Activated naive CD4-positive, alpha-beta T cell treated with anti-CD3 and anti-CD28 coated beads, Interleukin-2, amount 50 U/mL, for 24 hours (primary cell): ENCODE measurements at regions not wholly inside any gene's neighbourhood (a gene's known extent, or its start where the extent isn't known, plus 50 kb on each side); places are given as distances from the start of the nearest gene placed in this dataset.

Source experiments
- H3K27ac Mint-ChIP-seq: one replicate; pipeline ENCODE4 v1.8.0; 2021; ENCODE audit warnings: mild to moderate bottlenecking, mixed read lengths
- H3K27me3 Mint-ChIP-seq: one replicate; pipeline ENCODE4 v1.8.0; 2021; ENCODE audit warnings: mixed read lengths
- H3K36me3 Mint-ChIP-seq: one replicate; pipeline ENCODE4 v1.8.0; 2021; ENCODE audit warnings: mixed read lengths
- H3K4me1 Mint-ChIP-seq: one replicate; pipeline ENCODE4 v1.8.0; 2021; ENCODE audit warnings: mixed read lengths
- H3K4me3 Mint-ChIP-seq: one replicate; pipeline ENCODE4 v1.8.0; 2021; ENCODE audit warnings: mild to moderate bottlenecking, mixed read lengths
- H3K9me3 Mint-ChIP-seq: one replicate; pipeline ENCODE4 v1.8.0; 2021; ENCODE audit warnings: mixed read lengths

DNA sequence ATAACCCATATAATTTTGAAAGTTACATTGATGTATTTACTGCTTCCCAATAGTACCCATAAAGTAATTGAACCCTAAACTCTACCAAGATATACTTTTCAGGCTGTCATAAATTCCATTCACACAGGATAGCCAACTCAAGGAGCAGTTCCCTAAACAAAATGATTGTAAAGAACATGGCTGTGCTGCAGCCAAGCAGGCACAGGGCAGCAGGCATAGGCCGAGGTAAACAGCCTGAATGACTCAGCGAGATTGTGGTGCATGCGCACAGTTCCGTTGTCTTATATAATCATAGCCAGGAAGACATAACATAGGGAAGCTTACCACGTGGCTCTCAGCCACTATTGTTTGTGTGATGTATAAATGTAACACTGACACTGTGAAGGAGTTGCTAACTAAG lies 344.9 kb downstream of the FSCB start:
- H3K4me1 Mint-ChIP-seq = no peaks in the 10 kb centered on the region
- H3K27ac Mint-ChIP-seq = no peak overlapping the region
- H3K4me3 Mint-ChIP-seq = no peak overlapping the region
- no peaks in the 10 kb centered on the region for H3K27me3 Mint-ChIP-seq
- no peaks in the 10 kb centered on the region for H3K36me3 Mint-ChIP-seq
- H3K9me3 Mint-ChIP-seq = peaks cover 11% of the 10 kb centered on the region

DNA sequence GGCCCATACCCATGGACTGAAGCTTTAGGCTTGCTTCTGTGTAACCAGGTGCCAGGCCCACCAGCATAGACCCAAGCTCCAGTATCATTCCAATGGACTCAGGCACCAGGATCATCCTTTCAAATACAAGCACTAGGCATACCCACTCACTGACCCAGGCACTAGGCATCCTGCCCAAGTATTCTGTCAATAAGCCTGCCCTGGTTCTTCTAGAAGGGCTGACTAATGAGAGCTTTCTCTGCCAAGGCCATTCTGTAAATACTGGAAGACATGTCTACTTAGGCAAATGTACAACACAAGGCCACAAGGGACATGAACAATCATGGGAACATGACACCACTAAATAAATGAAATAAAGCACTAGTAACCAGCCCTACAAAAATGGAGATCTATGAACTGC lies 352.2 kb downstream of the FSCB start:
- H3K36me3 Mint-ChIP-seq = no peaks in the 10 kb centered on the region
- no peak overlapping the region for H3K27ac Mint-ChIP-seq
- H3K4me3 Mint-ChIP-seq = no peak overlapping the region
- no peaks in the 10 kb centered on the region for H3K4me1 Mint-ChIP-seq
- H3K9me3 Mint-ChIP-seq = peaks cover 17% of the 10 kb centered on the region
- H3K27me3 Mint-ChIP-seq = no peaks in the 10 kb centered on the region

DNA sequence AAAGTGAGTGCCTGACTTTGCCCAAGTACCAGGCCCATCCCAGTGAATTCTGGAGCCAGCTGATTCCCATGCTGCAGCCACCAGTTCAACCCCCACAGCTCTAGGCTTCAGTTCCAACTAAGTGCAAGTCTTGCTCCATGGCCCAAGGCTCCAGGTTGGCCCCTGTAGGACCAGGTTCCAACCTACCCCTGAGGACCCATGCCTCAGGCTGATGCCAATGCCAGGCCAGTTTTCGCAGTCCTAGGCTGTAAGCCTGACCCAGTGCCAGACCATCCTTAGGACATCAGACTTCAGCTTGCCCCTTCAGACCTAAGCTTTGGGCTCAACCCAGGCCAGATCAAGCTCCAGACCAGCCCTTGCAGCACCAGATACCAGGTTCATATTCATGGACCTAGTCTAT lies 352.6 kb downstream of the FSCB start:
- H3K27me3 Mint-ChIP-seq = no peaks in the 10 kb centered on the region

DNA sequence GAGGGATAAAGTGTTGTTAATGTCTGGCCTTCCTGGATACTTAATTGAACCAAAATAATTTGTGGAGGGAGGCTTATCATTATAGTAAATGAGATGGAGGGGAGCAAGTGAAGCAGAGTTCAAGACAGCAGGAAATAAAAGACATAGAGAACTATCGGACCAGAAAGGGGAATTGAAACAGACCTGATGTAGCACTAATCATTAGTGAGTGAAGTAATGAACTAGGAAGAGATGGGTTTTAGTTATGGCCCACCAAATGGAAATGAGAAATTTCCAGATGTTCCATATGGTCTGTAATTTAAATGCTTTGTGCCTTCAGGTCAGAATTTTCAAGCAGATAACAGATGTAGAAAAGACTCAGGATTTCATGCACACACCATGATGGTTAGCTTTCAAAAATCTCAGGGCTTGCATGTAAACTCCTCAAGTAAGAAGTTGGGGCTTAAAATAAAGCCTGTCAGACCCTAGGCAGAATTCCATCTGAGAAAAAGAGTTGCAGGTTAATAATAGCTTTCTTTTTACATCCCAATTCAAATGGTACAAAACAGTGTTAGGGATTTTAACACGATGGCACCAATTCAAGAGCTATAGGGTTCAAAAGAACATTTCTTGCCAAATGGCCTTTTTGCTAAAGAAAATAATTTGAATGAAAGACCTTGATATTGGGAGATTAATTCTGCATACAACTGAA lies 355.8 kb downstream of the FSCB start:
- Mint-ChIP-seq H3K4me3 (no peak overlapping the region), H3K27ac (no peak overlapping the region), H3K27me3 (no peaks in the 10 kb centered on the region), H3K9me3 (peaks cover 8% of the 10 kb centered on the region), H3K36me3 (no peaks in the 10 kb centered on the region), H3K4me1 (no peaks in the 10 kb centered on the region)

More for the DNA sequence above, 352.6 kb downstream of the FSCB start:
- H3K27ac Mint-ChIP-seq = no peak overlapping the region
- H3K4me1 Mint-ChIP-seq = no peaks in the 10 kb centered on the region
- H3K4me3 Mint-ChIP-seq = no peak overlapping the region
- H3K36me3 Mint-ChIP-seq = no peaks in the 10 kb centered on the region
- H3K9me3 Mint-ChIP-seq = peaks cover 17% of the 10 kb centered on the region

DNA sequence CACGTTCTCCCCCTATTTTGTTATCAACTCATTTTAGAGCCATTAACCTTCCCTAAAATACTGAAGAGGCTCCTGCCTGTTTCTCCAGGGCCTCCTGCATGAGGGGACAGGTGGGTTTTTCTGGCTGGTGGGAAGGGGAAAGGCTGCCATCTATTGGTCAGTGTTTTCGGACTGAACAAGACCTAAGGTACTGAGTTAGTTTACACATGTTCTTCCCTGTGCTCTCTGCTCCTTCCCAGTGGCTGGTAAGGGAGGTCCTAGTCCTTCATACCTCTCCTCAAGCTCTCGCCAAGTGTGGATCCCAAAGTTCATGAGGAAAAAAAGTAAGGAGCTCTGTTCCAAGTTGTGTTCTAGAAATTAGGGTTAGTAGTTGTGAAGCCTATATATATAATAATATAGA lies 357.5 kb downstream of the FSCB start:
- no peaks in the 10 kb centered on the region for H3K36me3 Mint-ChIP-seq
- H3K27ac Mint-ChIP-seq = no peak overlapping the region
- no peak overlapping the region for H3K4me3 Mint-ChIP-seq
- H3K27me3 Mint-ChIP-seq = no peaks in the 10 kb centered on the region
- H3K4me1 Mint-ChIP-seq = no peaks in the 10 kb centered on the region
- no peaks in the 10 kb centered on the region for H3K9me3 Mint-ChIP-seq

DNA sequence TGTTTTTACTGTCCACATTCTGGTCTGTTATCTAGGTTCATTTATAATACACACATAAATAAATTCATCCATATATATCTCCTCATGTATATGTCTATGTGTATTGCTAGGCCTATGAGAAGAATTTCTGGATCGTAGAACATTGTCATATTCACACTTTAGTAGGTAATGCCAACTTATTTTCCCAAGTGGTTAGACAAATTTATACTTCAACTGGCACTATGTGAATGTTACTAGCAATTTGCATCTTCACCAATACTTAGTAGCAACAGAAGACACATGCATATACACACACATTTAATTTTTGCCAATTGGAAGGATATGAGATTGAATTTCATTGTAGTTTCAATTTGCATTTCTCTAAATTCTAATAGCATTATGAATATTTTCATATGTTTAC lies 365.1 kb downstream of the FSCB start:
- Mint-ChIP-seq H3K27ac (no peak overlapping the region), H3K4me1 (no peaks in the 10 kb centered on the region), H3K27me3 (no peaks in the 10 kb centered on the region), H3K4me3 (no peak overlapping the region), H3K36me3 (no peaks in the 10 kb centered on the region), H3K9me3 (peaks cover 5% of the 10 kb centered on the region)

DNA sequence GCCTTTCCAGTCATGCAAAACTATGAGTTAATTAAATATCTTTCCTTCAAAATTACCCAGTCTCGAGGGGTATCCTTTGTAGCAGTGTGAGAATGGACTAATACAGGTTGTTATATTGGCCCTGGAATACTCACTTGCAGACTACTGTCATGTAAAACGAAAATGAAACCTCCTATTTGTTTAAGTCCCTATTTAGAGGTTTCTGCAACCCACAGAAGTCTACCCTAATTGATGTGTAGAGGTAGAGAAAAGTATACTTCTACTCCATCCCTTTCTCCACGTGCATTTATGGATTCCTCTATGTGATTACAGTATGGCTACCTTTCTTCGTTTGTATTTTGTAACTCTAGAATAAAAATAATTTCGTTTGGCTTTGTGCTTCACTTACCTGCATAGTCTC lies 371.1 kb downstream of the FSCB start:
- Mint-ChIP-seq H3K4me3 (no peak overlapping the region), H3K9me3 (no peaks in the 10 kb centered on the region), H3K27me3 (no peaks in the 10 kb centered on the region), H3K36me3 (no peaks in the 10 kb centered on the region), H3K27ac (no peak overlapping the region), H3K4me1 (no peaks in the 10 kb centered on the region)

DNA sequence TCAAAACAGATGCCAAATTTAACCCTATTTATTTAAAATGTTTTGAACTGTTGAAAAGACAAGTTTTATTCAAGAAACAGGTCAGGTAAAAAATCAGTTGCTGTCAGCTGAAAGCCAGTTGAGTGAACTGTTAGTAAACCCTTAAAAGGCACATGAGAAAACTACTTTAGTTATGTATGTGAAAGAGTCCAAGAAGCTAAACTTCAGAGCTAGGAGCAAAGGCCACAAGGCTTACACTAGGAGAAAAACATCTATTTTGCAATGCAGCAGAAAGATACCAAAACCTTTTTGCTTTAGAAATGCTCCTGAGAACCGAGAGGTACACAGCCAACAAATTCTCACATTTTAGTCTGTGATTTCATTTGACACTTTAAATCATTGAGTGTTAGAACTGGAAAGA lies 375.2 kb downstream of the FSCB start:
- H3K4me1 Mint-ChIP-seq = no peaks in the 10 kb centered on the region
- no peaks in the 10 kb centered on the region for H3K9me3 Mint-ChIP-seq
- no peak overlapping the region for H3K27ac Mint-ChIP-seq
- no peak overlapping the region for H3K4me3 Mint-ChIP-seq
- no peaks in the 10 kb centered on the region for H3K27me3 Mint-ChIP-seq
- no peaks in the 10 kb centered on the region for H3K36me3 Mint-ChIP-seq

DNA sequence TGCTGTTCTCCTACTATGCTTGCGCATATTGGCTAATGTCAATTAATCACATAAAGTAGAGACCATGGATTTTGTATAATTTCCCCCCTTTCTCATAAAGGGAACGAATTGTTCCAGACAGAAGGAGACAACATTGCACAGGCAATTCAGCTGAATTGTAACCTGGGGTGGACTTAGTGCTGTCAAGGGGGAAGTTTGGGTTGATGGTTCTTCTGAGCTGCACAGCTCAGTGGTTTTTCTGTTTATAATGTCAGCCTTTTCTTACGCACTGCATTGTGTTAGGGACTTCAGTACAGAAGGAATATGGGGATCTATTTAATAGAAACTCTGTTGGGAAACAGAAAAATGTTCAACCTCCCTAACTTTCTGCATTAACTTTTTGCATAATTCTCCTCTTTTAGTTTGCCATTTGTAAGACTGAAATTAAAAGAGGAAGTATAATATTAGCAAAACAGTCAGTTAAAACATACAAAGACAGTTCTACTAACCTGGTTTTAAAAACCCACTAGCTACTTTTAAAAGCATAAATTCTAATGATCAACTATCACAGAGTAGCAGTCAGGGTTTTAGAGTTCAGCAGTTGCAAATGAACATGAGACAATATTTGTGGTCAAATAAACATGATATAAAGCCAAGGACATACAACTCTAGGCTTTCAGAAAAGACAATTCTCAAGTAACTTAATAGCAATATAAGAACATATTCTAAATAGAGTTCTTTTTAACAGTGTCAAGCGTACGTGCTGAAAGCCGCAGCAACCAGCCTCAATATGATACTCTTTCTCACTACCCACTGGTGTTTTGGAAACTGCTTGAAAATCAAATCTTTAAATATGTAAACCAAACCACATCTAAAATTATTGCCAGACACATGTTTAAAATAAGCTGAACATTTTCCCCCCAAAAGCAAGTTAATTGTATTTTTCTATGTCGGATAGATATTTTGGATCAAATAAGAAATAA lies 393.0 kb downstream of the FSCB start:
- peaks cover 9% of the 10 kb centered on the region for H3K9me3 Mint-ChIP-seq
- no peaks in the 10 kb centered on the region for H3K27me3 Mint-ChIP-seq
- no peaks in the 10 kb centered on the region for H3K36me3 Mint-ChIP-seq
- H3K4me1 Mint-ChIP-seq = no peaks in the 10 kb centered on the region
- no peak overlapping the region for H3K4me3 Mint-ChIP-seq
- H3K27ac Mint-ChIP-seq = no peak overlapping the region

DNA sequence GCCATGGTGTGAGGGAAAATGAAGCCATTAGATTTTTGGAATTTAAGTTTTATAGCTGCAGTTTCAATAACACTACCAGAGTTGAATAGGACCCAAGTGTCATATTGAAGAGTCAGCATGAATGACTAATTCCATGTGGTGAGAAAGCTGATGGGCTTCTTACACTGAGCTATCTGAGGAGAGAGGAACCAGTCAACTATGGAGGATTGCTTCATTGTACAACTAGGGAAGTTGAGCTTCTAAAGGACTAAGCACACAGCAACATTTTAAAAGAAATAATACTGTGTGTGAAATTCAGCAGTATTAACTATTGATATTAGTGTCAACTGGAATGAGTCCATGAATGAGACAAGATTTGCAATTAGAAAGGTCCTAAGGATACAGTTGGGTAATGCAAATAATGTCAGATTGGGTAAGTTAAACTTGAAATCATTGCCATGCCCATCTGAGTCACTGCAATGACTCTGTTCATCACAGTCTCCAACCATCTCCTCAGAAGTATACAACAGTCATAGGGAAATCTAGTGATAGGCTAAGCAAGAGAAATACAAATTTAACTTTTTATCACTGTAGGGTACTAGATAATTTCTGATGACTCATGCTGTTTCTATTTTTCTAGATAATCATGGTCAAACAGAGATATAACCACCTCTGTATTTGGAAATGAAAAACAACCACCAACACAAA lies 394.2 kb downstream of the FSCB start:
- Mint-ChIP-seq H3K4me3 (no peak overlapping the region), H3K9me3 (peaks cover 10% of the 10 kb centered on the region), H3K4me1 (no peaks in the 10 kb centered on the region), H3K27ac (no peak overlapping the region), H3K36me3 (no peaks in the 10 kb centered on the region), H3K27me3 (no peaks in the 10 kb centered on the region)

DNA sequence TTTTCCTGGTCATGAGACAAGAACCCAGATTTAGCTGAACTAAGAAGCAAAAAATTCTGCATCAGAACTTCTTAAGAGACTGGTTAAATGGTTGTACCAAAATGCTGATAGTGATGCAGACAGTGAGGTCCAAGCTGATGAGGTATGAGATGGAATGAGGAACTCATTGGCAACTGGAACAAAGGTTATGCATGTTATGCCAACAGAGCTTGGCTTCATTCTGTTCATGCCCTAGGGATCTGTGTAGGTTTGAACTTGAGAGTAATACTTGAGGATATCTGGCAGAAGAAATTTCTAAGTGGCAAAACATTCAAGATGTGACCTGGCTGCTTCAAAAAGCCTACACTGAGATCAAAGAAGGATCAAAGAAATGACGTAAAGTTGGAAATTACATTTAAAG lies 398.0 kb downstream of the FSCB start:
- H3K9me3 Mint-ChIP-seq = peaks cover 5% of the 10 kb centered on the region
- no peaks in the 10 kb centered on the region for H3K4me1 Mint-ChIP-seq
- no peak overlapping the region for H3K27ac Mint-ChIP-seq
- H3K27me3 Mint-ChIP-seq = no peaks in the 10 kb centered on the region
- H3K4me3 Mint-ChIP-seq = no peak overlapping the region
- no peaks in the 10 kb centered on the region for H3K36me3 Mint-ChIP-seq

DNA sequence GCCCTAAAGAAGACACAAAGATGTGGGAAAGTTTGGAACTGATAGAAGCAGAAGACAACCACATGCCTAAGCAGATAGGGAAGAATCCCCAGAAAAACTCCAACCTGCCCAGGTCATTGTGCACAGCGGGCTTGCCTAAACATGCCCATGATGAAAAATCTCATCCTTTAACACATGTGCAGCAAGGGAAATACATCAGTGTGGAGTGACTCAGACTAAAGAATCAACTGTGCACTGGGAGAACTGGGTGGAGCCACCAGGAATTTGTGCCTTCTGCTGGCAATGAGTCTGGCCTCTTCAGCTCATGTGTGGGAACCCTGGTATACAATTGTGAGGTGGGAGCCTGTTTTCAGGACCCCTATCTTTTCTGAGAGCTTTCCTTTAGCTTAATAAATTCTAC lies 398.5 kb downstream of the FSCB start:
- Mint-ChIP-seq H3K27ac (no peak overlapping the region), H3K36me3 (no peaks in the 10 kb centered on the region), H3K4me3 (no peak overlapping the region), H3K9me3 (peaks cover 5% of the 10 kb centered on the region), H3K27me3 (no peaks in the 10 kb centered on the region), H3K4me1 (no peaks in the 10 kb centered on the region)

DNA sequence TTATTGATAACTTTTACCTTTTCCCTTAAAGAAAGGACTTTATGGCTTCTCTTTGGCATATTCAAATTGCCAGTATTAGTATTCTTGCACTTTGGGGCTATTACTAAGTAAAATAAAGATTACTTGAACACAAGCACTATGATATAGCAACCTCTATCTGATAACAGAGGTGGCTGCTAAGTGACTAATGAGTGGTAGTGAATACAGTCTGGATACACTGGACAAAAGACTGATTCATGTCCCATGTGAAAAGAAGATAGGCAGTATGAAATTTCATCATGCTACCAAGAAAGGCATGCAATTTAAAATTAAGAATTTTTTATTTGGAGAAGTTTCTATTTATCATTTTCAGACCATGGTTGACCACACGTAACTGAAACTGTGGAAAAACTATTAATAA lies 399.9 kb downstream of the FSCB start:
- H3K9me3 Mint-ChIP-seq = peaks cover 5% of the 10 kb centered on the region
- H3K4me3 Mint-ChIP-seq = no peak overlapping the region
- H3K36me3 Mint-ChIP-seq = no peaks in the 10 kb centered on the region
- no peak overlapping the region for H3K27ac Mint-ChIP-seq
- no peaks in the 10 kb centered on the region for H3K4me1 Mint-ChIP-seq
- no peaks in the 10 kb centered on the region for H3K27me3 Mint-ChIP-seq

DNA sequence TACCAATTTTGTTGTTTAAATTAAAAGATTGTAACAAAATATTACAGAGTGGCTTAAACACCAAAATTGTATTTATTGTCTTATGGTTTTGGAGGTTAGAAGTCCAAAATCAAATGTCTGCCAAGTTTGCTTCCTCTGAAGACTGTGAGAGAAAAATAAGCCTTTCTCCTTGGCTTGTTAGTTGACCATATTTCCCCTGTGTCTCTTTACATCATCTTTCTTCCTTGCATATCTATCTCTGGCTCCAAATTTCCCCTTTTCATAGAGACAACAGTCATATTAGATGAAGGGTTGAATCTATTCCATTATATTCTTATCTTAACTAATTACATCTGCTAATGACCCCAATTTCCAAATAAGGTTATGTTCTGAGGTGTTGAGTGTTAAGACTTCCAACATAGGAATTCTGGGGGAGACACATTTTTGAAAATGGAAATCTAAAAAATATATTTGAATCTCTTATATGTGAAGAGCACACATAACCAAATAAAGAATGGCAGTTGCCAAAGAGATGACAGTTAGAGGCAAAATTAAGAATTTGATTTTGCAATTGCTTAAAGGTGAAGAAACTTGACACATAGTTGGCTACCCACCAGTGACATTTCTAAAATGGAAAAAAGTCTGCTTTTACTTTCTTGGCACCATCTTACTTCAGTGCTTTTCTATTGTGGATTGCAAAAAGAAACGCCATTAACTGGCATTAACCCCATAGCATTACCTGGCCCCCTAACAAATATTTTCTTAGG lies 407.2 kb downstream of the FSCB start:
- Mint-ChIP-seq H3K4me3 (no peak overlapping the region), H3K4me1 (no peaks in the 10 kb centered on the region), H3K27me3 (no peaks in the 10 kb centered on the region), H3K9me3 (peaks cover 10% of the 10 kb centered on the region), H3K36me3 (no peaks in the 10 kb centered on the region), H3K27ac (no peak overlapping the region)

DNA sequence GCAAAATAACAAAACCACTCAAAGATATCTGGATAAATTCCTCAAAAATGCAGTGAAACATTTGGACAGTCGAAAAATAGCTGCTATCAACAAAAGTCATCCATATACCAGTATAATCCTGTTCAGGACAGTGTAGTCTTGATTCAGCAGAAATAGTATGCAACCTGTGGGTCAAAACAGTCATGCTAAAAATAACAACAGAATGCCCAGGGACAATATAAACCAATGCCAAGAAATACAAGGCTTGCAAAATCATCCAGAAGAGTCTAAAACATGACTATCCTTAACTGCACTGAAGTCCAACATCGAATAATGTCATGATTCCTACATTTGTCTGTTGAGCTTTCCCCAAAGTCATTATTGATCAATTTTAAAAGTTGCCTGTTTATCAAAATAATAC lies 425.9 kb downstream of the FSCB start:
- no peak overlapping the region for H3K4me3 Mint-ChIP-seq
- H3K27ac Mint-ChIP-seq = no peak overlapping the region

More for the DNA sequence above, 425.9 kb downstream of the FSCB start:
- Mint-ChIP-seq H3K4me1 (no peaks in the 10 kb centered on the region), H3K27me3 (no peaks in the 10 kb centered on the region), H3K36me3 (no peaks in the 10 kb centered on the region), H3K9me3 (no peaks in the 10 kb centered on the region)
